Effector memory CD4-positive, alpha-beta T cell (primary cell): ENCODE measurements at regions not wholly inside any gene's neighbourhood (a gene's known extent, or its start where the extent isn't known, plus 50 kb on each side); places are given as distances from the start of the nearest gene placed in this dataset.

Experiments
- DNase-seq, 3 donors: peaks; one replicate each; pipeline ENCODE4 v3.0.0-alpha.2; 2020
- H3K27ac ChIP-seq: 2 replicates; pipeline ENCODE4 v1.7.0; 2013; ENCODE audit warnings: mild to moderate bottlenecking, low read length, moderate library complexity; ENCODE audit not compliant: insufficient read depth, poor library complexity, severe bottlenecking
- H3K27me3 ChIP-seq: replicated peaks from 2 replicates; pipeline ENCODE4 v1.7.0; 2013; ENCODE audit warnings: mild to moderate bottlenecking, low read length; ENCODE audit not compliant: insufficient read depth, control insufficient read depth, poor library complexity, severe bottlenecking
- H3K36me3 ChIP-seq: 2 replicates; pipeline ENCODE4 v1.7.0; 2013; ENCODE audit warnings: mild to moderate bottlenecking, low read length, moderate library complexity; ENCODE audit not compliant: control insufficient read depth, insufficient read depth
- H3K4me1 ChIP-seq: 2 replicates; pipeline ENCODE4 v1.7.0; 2013; ENCODE audit warnings: low read length, mild to moderate bottlenecking; ENCODE audit not compliant: control insufficient read depth, insufficient read depth, poor library complexity, severe bottlenecking
- H3K4me3 ChIP-seq: 2 replicates; pipeline ENCODE4 v1.7.0; 2013; ENCODE audit warnings: low read length, low read depth, mild to moderate bottlenecking; ENCODE audit not compliant: insufficient read depth, poor library complexity, severe bottlenecking
- H3K9me3 ChIP-seq: 2 replicates; pipeline ENCODE4 v1.7.0; 2013; ENCODE audit warnings: mild to moderate bottlenecking, low read length, moderate library complexity; ENCODE audit not compliant: control insufficient read depth

DNA sequence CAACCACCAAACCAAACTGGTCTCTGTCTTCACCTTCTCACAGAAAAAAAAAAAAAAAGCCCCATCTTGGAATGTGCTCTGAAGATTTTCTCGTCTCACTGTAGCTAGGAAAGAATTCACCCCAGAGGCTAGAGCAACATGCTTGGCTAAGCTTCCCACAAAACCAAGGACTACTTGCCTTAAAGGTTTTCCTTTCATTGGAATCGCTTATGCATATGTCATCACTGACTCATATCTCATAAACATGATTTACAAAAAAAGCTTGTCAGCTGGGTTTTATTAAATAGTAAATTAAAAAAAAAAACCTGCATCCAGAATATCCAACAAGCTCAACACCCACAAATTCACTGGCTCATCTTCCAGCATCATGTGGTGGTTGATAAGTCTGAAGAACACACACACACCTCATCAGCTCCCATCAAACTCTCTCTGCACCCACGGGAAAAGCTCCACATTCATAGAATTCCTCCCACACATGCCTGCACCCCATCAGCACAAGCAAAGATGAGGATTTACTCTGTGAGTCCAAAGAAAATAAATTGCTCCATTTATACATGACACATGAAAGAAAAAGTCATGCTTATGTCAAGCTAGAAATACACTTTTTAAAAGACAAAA is 182.0 kb upstream of the TRIB2 start:
- Histone ChIP-seq H3K27me3 (no peaks in the 10 kb centered on the region), H3K36me3 (no peaks in the 10 kb centered on the region), H3K4me1 (peaks cover 9% of the 10 kb centered on the region), H3K4me3 (no peak overlapping the region), H3K9me3 (no peaks in the 10 kb centered on the region), H3K27ac (no peak overlapping the region)
- DNase-seq, result no peak

DNA sequence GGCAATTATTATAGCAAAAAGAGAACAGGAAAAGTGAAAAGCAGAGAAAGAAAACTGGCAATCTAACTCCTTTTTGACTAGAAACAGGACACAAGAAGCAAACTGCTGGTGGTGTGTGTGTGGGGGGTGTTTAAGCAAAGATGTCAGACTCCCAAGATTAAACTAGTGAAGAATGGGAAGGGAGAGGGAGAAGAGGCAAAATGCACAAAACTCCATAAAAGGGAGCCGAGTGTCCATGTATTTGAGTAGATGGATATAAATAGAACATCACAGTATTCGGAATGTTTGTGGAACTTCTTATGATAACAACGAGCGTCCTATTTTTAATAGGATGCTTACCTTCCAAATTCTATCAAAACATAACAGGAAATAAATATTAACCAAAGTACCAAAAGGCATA is 179.8 kb upstream of the TRIB2 start:
- Histone ChIP-seq H3K27ac (no peak overlapping the region), H3K4me3 (no peak overlapping the region), H3K9me3 (no peaks in the 10 kb centered on the region), H3K27me3 (no peaks in the 10 kb centered on the region), H3K4me1 (peaks cover 6% of the 10 kb centered on the region), H3K36me3 (no peaks in the 10 kb centered on the region)
- no peak for DNase-seq

DNA sequence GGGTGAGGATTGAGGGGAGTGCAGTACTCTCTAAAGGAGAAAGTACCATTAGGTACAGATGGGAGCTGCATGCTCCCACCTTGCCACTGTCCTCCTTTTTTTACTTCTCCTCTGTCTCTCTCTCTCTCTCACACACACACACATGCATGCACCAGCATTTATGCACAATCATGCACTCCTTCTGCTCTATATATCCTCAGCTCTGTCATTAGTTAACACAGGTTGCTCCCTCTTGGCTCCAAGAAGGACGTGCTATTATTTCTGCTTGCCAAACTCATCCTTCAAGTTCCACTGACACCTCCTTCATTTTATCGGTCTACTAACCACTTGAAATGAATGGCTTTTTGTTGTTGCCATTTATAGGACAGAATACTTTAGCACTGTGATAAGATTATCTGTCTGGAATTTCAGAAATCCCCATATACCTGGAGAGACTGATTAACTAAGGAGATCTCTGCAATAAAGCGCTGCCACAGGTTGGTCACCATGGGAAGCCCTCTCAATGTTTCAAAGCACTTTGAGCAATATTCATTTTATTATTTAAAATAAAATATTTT is 178.5 kb upstream of the TRIB2 start:
- H3K4me3 ChIP-seq, result no peak overlapping the region
- peaks cover 6% of the 10 kb centered on the region for H3K4me1 ChIP-seq
- H3K36me3 ChIP-seq, result no peaks in the 10 kb centered on the region
- DNase-seq, result no peak
- no peak overlapping the region for H3K27ac ChIP-seq
- no peaks in the 10 kb centered on the region for H3K27me3 ChIP-seq
- no peaks in the 10 kb centered on the region for H3K9me3 ChIP-seq

DNA sequence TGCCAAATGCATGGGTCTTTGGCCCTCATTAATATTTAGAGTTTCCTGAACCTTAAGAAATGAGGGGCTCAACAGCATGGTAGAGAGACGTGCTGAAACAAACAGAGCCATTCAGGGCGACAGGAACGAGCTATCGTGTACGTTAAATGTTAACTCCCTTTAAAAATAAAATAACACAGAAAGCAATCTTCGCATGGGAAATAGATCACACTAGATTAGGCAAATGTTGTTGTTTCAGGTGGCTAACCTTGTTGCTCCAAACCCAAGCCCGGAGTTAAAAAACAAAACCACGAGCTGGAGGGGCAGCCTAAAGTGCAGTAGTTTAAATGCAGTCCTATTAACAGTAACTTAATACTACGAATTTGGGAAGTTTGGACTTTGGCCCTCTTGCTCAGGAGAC is 177.4 kb upstream of the TRIB2 start:
- no peaks in the 10 kb centered on the region for H3K4me1 ChIP-seq
- no peak overlapping the region for H3K27ac ChIP-seq
- no peaks in the 10 kb centered on the region for H3K9me3 ChIP-seq
- DNase-seq, result no peak
- H3K36me3 ChIP-seq, result no peaks in the 10 kb centered on the region
- H3K4me3 ChIP-seq, result no peak overlapping the region
- H3K27me3 ChIP-seq, result no peaks in the 10 kb centered on the region

DNA sequence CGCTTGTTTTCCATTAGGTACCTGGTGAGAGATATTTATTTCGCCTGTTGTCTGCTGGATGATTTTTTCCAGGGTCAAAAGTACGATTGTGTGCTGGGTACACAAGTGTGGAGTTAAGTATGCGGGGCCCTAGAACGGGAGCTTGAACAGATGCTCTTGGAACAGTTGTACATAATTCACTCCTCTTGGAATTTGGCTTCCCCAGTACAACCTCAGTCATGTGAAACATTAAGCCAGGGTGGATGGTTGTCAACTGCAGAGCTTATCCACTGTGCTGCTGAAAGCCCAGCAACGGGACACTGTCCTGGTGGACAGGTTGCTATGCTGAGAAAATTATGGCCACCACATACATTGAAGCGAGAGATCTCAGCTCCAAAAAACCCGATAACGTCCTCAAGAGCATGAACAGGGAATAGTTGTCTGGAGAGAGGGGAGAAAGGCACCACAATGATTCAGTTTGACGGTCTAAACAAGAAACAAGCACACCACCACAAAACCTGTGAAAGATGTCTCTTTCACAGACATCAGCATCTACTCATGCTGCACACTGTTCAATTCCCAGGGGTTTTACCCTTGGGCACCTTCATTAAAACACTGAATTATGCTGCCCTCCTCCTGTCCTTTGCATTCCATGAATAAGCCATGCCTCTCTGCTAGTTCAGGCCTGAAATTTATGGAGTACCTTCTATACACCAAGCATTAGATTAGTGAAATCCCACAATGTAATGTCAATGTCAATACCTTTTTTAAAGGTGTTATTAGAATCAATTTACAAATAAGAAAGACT is 176.8 kb upstream of the TRIB2 start:
- no peak overlapping the region for H3K4me3 ChIP-seq
- H3K36me3 ChIP-seq, result no peaks in the 10 kb centered on the region
- no peak overlapping the region for H3K27ac ChIP-seq
- no peaks in the 10 kb centered on the region for H3K27me3 ChIP-seq
- no peak for DNase-seq
- no peaks in the 10 kb centered on the region for H3K4me1 ChIP-seq
- no peaks in the 10 kb centered on the region for H3K9me3 ChIP-seq

DNA sequence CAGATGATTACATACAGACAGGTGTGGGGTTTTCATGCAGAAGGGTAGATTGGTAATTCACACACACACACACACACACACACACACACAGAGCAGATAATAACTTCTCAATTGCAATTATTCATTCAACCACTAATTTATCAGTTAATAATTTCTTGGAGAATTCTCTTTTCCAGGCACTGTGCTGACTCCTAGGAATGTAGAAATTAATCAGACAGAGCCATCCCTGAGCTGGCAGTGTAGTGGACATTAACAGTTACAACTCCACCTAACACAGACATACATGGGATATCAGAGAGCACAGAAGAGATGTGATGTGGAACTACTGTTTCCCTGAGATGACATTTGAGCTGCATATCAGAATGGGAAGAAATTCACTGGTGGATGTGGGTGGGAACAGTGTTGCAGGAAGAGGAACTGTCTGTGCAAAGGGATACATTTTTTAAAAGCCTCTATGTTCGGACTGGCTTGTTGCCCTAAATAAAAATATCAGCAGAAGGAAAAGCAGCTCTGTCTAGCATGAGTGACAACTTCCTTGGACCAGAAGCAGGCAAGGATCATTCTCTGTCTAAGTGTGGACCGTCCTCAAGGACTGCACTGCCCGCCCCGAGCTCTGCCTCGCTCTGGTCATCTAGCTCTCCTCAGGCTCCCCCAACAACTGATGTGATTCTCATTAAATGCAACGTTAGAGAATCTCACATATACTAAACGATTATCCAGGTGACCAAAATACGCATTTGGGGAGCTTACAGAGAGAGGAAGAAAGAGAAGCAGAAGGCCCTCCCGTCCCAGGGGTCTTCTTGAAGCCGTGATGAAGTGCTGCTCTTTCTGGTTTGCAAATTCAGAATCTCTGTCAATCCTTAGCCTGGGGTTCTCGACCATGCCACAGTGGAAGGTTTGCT is 173.4 kb upstream of the TRIB2 start:
- no peaks in the 10 kb centered on the region for H3K27me3 ChIP-seq
- no peaks in the 10 kb centered on the region for H3K4me1 ChIP-seq
- H3K36me3 ChIP-seq, result no peaks in the 10 kb centered on the region
- no peak overlapping the region for H3K4me3 ChIP-seq
- H3K9me3 ChIP-seq, result no peaks in the 10 kb centered on the region
- no peak for DNase-seq
- no peak overlapping the region for H3K27ac ChIP-seq

DNA sequence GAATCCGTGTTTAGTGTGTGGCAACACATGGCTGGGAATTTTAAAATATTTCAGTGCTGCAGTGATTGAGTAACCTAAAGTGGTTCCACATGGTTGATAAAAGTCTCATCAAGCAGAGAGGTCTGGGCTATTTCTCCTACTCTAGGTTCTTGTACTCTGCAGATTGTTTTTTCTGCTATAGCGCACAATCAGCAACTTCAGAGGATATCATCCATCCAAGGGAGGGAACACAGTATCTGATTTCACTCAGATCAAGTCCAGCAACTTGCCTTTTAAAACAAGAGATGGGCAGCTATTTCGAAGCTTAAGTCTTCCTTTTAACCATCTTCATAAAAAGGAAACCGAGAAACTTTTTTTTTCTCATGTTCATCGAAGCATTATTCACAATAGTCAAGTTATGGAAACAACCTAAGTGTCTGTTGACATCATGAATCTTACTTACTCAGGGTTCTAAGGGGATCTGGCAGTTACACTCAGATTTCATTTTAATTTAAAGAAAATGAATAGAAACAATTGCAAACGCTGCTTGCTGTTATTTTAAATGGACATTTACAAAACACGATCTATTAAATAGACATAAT is 172.7 kb upstream of the TRIB2 start:
- DNase-seq, result no peak
- Histone ChIP-seq H3K9me3 (no peaks in the 10 kb centered on the region), H3K27ac (no peak overlapping the region)

DNA sequence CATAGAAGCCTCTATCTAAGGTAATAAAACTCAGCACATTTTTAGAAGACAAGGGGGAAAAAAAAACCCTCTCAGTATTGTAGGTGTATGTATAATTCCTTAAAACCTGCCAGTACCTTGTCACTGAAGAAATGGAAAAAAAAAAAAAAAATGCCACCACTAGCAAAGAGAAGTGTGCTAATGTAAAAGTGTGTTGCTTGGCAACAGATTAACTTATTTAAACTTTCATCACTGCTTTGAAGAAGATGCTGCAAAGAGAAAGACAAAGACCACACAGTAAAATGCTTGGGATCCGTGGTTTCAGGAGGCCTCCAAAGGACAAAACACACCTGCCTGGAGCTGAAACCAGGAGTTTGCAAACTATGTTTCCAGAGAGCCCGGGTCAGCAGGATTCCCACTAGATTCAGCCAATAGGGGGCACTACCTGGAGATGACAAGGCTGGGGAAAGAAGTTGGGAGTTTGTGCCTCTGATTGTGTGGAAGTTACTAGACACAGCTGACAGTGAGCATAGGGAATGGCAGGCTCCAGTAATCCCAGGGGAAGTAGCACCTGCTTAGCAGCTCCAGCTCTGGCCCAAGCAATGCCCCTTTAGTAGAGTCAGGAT is 169.1 kb upstream of the TRIB2 start:
- Histone ChIP-seq H3K4me3 (no peak overlapping the region), H3K4me1 (no peaks in the 10 kb centered on the region), H3K27me3 (no peaks in the 10 kb centered on the region), H3K36me3 (no peaks in the 10 kb centered on the region), H3K9me3 (no peaks in the 10 kb centered on the region), H3K27ac (no peak overlapping the region)
- DNase-seq, result no peak

More for the DNA sequence above, 172.7 kb upstream of the TRIB2 start:
- Histone ChIP-seq H3K4me3 (no peak overlapping the region), H3K27me3 (no peaks in the 10 kb centered on the region), H3K4me1 (no peaks in the 10 kb centered on the region), H3K36me3 (no peaks in the 10 kb centered on the region)

DNA sequence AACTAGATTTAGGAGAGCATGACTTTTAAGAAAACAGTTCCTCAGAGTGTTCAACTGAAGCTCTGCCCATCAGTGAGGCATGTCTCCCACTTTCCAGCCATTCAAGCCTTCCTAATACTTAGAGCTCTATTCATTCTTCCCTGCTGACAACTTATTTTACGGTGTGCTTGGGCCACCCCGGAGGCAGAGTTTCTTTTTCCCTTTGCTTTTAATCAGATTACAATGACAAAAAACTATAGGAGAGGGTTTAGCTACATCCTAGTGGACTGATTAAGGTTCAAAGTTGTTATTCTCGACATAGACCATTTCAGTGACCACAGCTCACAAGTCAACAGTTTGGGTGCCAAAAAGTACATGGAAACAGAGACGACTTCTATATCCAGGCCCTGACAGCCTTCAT is 167.8 kb upstream of the TRIB2 start:
- H3K27me3 ChIP-seq, result no peaks in the 10 kb centered on the region
- no peaks in the 10 kb centered on the region for H3K36me3 ChIP-seq
- no peaks in the 10 kb centered on the region for H3K9me3 ChIP-seq
- H3K27ac ChIP-seq, result no peak overlapping the region
- H3K4me3 ChIP-seq, result no peak overlapping the region
- no peaks in the 10 kb centered on the region for H3K4me1 ChIP-seq
- DNase-seq, result no peak
